NCI-H524 (cell line): ENCODE measurements at regions not wholly inside any gene's neighbourhood (a gene's known extent, or its start where the extent isn't known, plus 50 kb on each side); places are given as distances from the start of the nearest gene placed in this dataset.
"Not testable (repeated sequence)": the region's sequence is repeated elsewhere in the genome, so short reads cannot be mapped to it uniquely, and the experiment has no call there.

Experiments
- DNase-seq, 2 experiments: peaks; one replicate each; lab custom pipeline; 2025; lab: John Stamatoyannopoulos, UW

GRCh38 chr7:28900311-28900710 lies 57.8 kb downstream of the TRIL start:
- peak; percentile 82 to 91 for DNase-seq

- DNase-seq: no peak
Observed at GRCh38 chr7:28893888-28894287, 64.2 kb downstream of the TRIL start.

GRCh38 chr7:28891876-28892234 lies 66.3 kb downstream of the TRIL start:
- DNase-seq: not testable (repeated sequence)

- DNase-seq: no peak
Observed at GRCh38 chr7:28891192-28891875, 66.8 kb downstream of the TRIL start.

GRCh38 chr7:28890137-28890536 lies 68.0 kb downstream of the TRIL start:
- no peak for DNase-seq

GRCh38 chr7:28889290-28889689 lies 68.8 kb downstream of the TRIL start:
- DNase-seq: no peak

- DNase-seq: no peak
Observed at GRCh38 chr7:28885771-28886170, 72.4 kb downstream of the TRIL start.

GRCh38 chr7:28882869-28883470 lies 75.2 kb downstream of the TRIL start:
- DNase-seq: peak; percentile 3 to 8

GRCh38 chr7:28879105-28879504 lies 79.0 kb downstream of the TRIL start:
- DNase-seq: no peak

GRCh38 chr7:28878481-28878880 lies 79.6 kb downstream of the TRIL start:
- DNase-seq: no peak
